H1 (cell line): ENCODE measurements at regions not wholly inside any gene's neighbourhood (a gene's known extent, or its start where the extent isn't known, plus 50 kb on each side); places are given as distances from the start of the nearest gene placed in this dataset.

Experiments used
- CEBPB ChIP-seq: IDR thresholded peaks from 2 replicates; pipeline ENCODE4 v1.6.1; 2012; ENCODE audit warnings: low read depth, low read length
- KDM4A ChIP-seq: IDR thresholded peaks from one replicate; pipeline ENCODE4 v1.7.1; 2012; ENCODE audit warnings: low read depth, mild to moderate bottlenecking, moderate library complexity, low read length, inconsistent platforms; ENCODE audit not compliant: severe bottlenecking
- SAP30 ChIP-seq: fragments of 300-600 bp; sonication (generic); IDR thresholded peaks from 2 replicates; pipeline ENCODE4 v1.7.1; 2012; ENCODE audit warnings: low read length, moderate library complexity, mild to moderate bottlenecking, inconsistent platforms; ENCODE audit not compliant: insufficient read depth, insufficient replicate concordance
- TF ChIP-seq, protein P1 (sequence below), 3 experiments: IDR thresholded peaks; 1 replicate in 2 of 3; 2 replicates in 1 of 3; pipeline versions ENCODE4 v1.5.1 to v1.6.1; 2011; ENCODE audit warnings: low read length in 3 of 3, mild to moderate bottlenecking in 3 of 3, inconsistent platforms in 2 of 3, low read depth in 1 of 3, moderate library complexity in 1 of 3; ENCODE audit not compliant: insufficient read depth in 1 of 3; ENCODE audit errors: control extremely low read depth in 1 of 3

GRCh38 chr4:136864604-136865185 lies 667.6 kb downstream of the PCDH18 start (continued):
- TF ChIP-seq SAP30: no peak
- TF ChIP-seq, protein P1, sequence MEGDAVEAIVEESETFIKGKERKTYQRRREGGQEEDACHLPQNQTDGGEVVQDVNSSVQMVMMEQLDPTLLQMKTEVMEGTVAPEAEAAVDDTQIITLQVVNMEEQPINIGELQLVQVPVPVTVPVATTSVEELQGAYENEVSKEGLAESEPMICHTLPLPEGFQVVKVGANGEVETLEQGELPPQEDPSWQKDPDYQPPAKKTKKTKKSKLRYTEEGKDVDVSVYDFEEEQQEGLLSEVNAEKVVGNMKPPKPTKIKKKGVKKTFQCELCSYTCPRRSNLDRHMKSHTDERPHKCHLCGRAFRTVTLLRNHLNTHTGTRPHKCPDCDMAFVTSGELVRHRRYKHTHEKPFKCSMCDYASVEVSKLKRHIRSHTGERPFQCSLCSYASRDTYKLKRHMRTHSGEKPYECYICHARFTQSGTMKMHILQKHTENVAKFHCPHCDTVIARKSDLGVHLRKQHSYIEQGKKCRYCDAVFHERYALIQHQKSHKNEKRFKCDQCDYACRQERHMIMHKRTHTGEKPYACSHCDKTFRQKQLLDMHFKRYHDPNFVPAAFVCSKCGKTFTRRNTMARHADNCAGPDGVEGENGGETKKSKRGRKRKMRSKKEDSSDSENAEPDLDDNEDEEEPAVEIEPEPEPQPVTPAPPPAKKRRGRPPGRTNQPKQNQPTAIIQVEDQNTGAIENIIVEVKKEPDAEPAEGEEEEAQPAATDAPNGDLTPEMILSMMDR (IDR thresholded peaks at IDR 0.05; ENCODE audit: control extremely low read depth in 1 of 3, insufficient read depth in 1 of 3, low read depth in 1 of 3, low read length in 3 of 3): peak in 2 of 3 experiments; percentile 51 to 69; a peak in 2 of 4 replicates
- 0 out of 2 replicates have a peak, but pooled peaks have one; percentile 19 for TF ChIP-seq CEBPB
- no peak for TF ChIP-seq KDM4A
